Activated naive CD8-positive, alpha-beta T cell treated with anti-CD3 and anti-CD28 coated beads for 36 hours (primary cell): ENCODE measurements at regions not wholly inside any gene's neighbourhood (a gene's known extent, or its start where the extent isn't known, plus 50 kb on each side); places are given as distances from the start of the nearest gene placed in this dataset.

Source experiments
- DNase-seq: peaks from one replicate; pipeline ENCODE4 v3.0.0; 2021
- H3K27ac Mint-ChIP-seq: one replicate; pipeline ENCODE4 v1.8.0; 2022; ENCODE audit warnings: mild to moderate bottlenecking, moderate library complexity, mixed read lengths
- H3K27me3 Mint-ChIP-seq: one replicate; pipeline ENCODE4 v1.8.0; 2022; ENCODE audit warnings: mild to moderate bottlenecking, mixed read lengths
- H3K36me3 Mint-ChIP-seq: one replicate; pipeline ENCODE4 v1.8.0; 2021; ENCODE audit warnings: mild to moderate bottlenecking, mixed read lengths
- H3K4me1 Mint-ChIP-seq: one replicate; pipeline ENCODE4 v1.8.0; 2021; ENCODE audit warnings: mixed read lengths
- H3K4me3 Mint-ChIP-seq: one replicate; pipeline ENCODE4 v1.8.0; 2022; ENCODE audit warnings: mild to moderate bottlenecking, moderate library complexity, mixed read lengths
- H3K9me3 Mint-ChIP-seq: one replicate; pipeline ENCODE4 v1.8.0; 2022; ENCODE audit warnings: mixed read lengths

DNA sequence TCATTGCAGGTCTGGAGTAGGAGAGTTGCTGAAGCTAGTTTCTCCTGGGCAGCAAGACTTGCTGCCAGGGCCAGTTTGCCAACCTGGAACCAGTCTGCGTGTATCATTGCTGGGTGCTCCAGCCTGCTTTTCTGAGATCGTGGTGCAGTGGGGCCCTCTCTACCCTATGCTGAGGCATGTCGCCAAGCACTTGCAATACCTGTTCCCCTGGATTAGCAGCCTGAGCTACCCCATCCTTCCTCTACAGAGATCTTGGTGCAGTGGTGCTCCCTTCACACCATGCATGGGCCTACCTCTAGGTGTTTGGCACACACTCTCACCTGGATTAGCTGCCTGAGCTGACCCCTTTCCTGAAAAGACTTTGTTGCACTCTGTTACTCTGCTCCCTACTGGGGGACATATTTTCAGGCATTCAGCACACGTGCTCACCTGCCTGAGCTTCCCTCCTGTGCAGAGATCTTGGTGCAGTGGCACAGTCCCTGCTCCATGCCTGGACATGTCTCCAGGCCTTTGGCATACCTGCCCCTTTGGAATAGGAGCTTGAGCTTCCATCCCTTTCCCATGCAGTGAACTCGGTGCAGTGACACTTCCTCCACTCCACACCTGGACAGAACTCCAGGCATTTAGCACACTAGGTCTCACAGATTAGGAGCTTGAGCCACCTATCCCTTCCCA is 133.7 kb upstream of the CXCL13 start:
- Mint-ChIP-seq H3K27ac (no peak overlapping the region), H3K27me3 (peaks cover 38% of the 10 kb centered on the region), H3K36me3 (no peaks in the 10 kb centered on the region), H3K4me1 (no peaks in the 10 kb centered on the region), H3K9me3 (peaks cover 1% of the 10 kb centered on the region), H3K4me3 (no peak overlapping the region)
- no peak for DNase-seq

GRCh38 chr4:77473509-77473908 is 132.1 kb upstream of the CXCL13 start:
- H3K27ac Mint-ChIP-seq, result no peak overlapping the region
- H3K4me3 Mint-ChIP-seq, result no peak overlapping the region
- H3K27me3 Mint-ChIP-seq, result peaks cover 42% of the 10 kb centered on the region
- H3K36me3 Mint-ChIP-seq, result no peaks in the 10 kb centered on the region
- no peak for DNase-seq
- no peaks in the 10 kb centered on the region for H3K4me1 Mint-ChIP-seq
- H3K9me3 Mint-ChIP-seq, result peaks cover 1% of the 10 kb centered on the region

- Mint-ChIP-seq H3K4me1 (no peaks in the 10 kb centered on the region), H3K4me3 (no peak overlapping the region), H3K27ac (no peak overlapping the region), H3K9me3 (peaks cover 1% of the 10 kb centered on the region), H3K36me3 (no peaks in the 10 kb centered on the region), H3K27me3 (peaks cover 24% of the 10 kb centered on the region)
- DNase-seq, result no peak
These were observed 123.8 kb upstream of the CXCL13 start for GRCh38 chr4:77481856-77482255.

DNA sequence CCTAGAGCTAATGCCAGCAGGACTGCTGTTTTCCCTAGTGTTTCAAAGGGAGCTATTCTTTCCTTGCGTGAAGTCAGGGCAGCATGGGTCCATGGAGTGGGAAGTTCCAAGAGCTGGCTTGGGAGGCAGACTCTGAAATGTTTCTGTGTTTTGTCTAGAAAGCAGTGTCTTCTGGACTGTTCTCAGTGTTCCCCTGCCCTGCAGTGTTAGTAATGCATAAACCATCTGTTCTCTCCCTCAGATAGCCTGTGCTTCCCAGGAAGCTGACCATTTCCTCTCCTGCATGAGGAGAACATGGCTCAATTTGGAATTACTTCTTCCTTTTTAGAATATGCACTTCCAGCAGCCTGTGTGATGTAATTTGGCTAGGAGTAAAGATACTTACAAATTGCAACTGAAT is 116.7 kb upstream of the CXCL13 start:
- no peak for DNase-seq
- Mint-ChIP-seq H3K4me3 (no peak overlapping the region), H3K36me3 (no peaks in the 10 kb centered on the region), H3K4me1 (no peaks in the 10 kb centered on the region), H3K9me3 (peaks cover 1% of the 10 kb centered on the region), H3K27ac (no peak overlapping the region), H3K27me3 (peaks cover 35% of the 10 kb centered on the region)

- Mint-ChIP-seq H3K27me3 (peaks cover 35% of the 10 kb centered on the region), H3K27ac (no peak overlapping the region), H3K9me3 (no peaks in the 10 kb centered on the region), H3K36me3 (no peaks in the 10 kb centered on the region), H3K4me3 (no peak overlapping the region), H3K4me1 (no peaks in the 10 kb centered on the region)
- DNase-seq, result no peak
These were observed 112.4 kb upstream of the CXCL13 start for GRCh38 chr4:77493120-77493752.

- no peak for DNase-seq
- Mint-ChIP-seq H3K36me3 (no peaks in the 10 kb centered on the region), H3K9me3 (no peaks in the 10 kb centered on the region), H3K4me1 (no peaks in the 10 kb centered on the region), H3K4me3 (no peak overlapping the region), H3K27ac (no peak overlapping the region), H3K27me3 (peaks cover 31% of the 10 kb centered on the region)
These were observed 111.6 kb upstream of the CXCL13 start for GRCh38 chr4:77493829-77494551.

DNA sequence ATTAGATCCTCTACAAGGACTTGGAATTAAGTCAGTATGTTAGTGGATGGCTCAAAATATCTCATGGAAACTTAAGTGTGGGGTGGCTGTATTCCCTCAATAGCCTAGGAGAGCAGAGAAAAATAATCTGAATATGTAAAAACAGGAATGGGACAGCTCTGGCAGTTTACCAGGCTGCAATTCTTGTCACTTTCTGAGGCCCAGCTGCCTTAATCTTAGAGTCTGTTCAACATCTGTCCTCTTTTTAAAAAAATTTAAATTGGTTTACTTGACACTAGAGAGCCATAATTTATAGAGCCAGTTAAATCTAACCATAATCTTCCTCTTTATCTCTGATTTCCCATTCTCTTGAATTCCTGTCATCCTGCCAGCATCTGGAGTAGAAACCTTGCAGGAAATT is 109.2 kb upstream of the CXCL13 start:
- Mint-ChIP-seq H3K27me3 (peaks cover 25% of the 10 kb centered on the region), H3K9me3 (no peaks in the 10 kb centered on the region), H3K4me3 (no peak overlapping the region), H3K27ac (no peak overlapping the region), H3K36me3 (no peaks in the 10 kb centered on the region), H3K4me1 (no peaks in the 10 kb centered on the region)
- DNase-seq, result no peak

- Mint-ChIP-seq H3K9me3 (no peaks in the 10 kb centered on the region), H3K4me1 (no peaks in the 10 kb centered on the region), H3K36me3 (no peaks in the 10 kb centered on the region), H3K4me3 (no peak overlapping the region), H3K27me3 (peaks cover 14% of the 10 kb centered on the region), H3K27ac (no peak overlapping the region)
- DNase-seq, result no peak
These were observed 104.8 kb upstream of the CXCL13 start for GRCh38 chr4:77500801-77501200.

DNA sequence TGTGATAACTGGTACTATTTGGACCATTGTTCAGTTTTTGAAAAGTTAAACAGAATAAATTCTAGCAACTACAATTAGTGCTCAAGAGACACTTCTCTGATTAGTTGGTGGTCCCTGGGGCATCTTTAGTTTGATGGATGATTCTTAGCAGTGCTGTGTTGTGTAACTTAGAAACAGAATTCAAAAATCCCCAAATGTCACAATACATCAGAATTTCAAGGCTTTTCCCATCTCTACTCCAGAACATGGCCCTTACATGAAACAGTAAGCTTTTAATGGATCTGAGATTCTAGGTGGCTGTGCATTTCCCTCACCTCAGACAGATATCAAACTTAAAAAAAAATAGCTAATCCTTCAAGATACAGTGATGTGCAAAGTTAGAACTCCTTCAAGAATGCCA is 104.4 kb upstream of the CXCL13 start:
- no peak overlapping the region for H3K4me3 Mint-ChIP-seq
- H3K4me1 Mint-ChIP-seq, result no peaks in the 10 kb centered on the region
- no peaks in the 10 kb centered on the region for H3K9me3 Mint-ChIP-seq
- DNase-seq, result no peak
- H3K27me3 Mint-ChIP-seq, result peaks cover 13% of the 10 kb centered on the region
- H3K27ac Mint-ChIP-seq, result no peak overlapping the region
- no peaks in the 10 kb centered on the region for H3K36me3 Mint-ChIP-seq

GRCh38 chr4:77501851-77502250 is 103.8 kb upstream of the CXCL13 start:
- DNase-seq, result no peak
- Mint-ChIP-seq H3K36me3 (no peaks in the 10 kb centered on the region), H3K4me1 (no peaks in the 10 kb centered on the region), H3K27ac (no peak overlapping the region), H3K9me3 (no peaks in the 10 kb centered on the region), H3K27me3 (peaks cover 13% of the 10 kb centered on the region), H3K4me3 (no peak overlapping the region)

DNA sequence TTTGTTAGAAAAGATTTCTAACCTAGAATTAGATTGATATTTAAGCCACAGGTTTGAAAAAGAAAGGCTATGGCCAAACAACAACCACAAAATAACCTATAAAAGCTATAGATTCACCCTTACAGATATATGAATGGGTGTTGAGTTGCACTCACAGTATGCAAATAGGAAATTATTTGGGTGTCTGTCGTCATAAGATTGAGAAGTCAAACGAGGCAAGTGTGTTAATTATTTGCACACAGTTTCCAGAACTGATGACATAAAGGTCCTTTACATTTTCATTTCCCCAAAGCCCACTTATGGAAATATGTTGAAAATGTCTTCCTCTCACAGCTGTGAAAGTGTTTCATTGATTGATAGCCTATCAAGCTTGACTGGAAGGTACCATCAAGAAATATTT is 101.2 kb upstream of the CXCL13 start:
- H3K4me3 Mint-ChIP-seq, result no peak overlapping the region
- H3K4me1 Mint-ChIP-seq, result peaks cover 4% of the 10 kb centered on the region
- no peaks in the 10 kb centered on the region for H3K9me3 Mint-ChIP-seq
- DNase-seq, result no peak
- H3K36me3 Mint-ChIP-seq, result no peaks in the 10 kb centered on the region
- H3K27me3 Mint-ChIP-seq, result peaks cover 13% of the 10 kb centered on the region
- H3K27ac Mint-ChIP-seq, result no peak overlapping the region

GRCh38 chr4:77505275-77505957 is 100.2 kb upstream of the CXCL13 start:
- Mint-ChIP-seq H3K4me1 (peaks cover 4% of the 10 kb centered on the region), H3K27ac (no peak overlapping the region), H3K9me3 (no peaks in the 10 kb centered on the region), H3K4me3 (no peak overlapping the region), H3K36me3 (no peaks in the 10 kb centered on the region), H3K27me3 (peaks cover 10% of the 10 kb centered on the region)
- DNase-seq, result no peak

- Mint-ChIP-seq H3K27me3 (peaks cover 10% of the 10 kb centered on the region), H3K9me3 (no peaks in the 10 kb centered on the region), H3K4me3 (no peak overlapping the region), H3K36me3 (no peaks in the 10 kb centered on the region), H3K4me1 (peaks cover 4% of the 10 kb centered on the region), H3K27ac (no peak overlapping the region)
- no peak for DNase-seq
These were observed 99.7 kb upstream of the CXCL13 start for GRCh38 chr4:77505958-77506319.

DNA sequence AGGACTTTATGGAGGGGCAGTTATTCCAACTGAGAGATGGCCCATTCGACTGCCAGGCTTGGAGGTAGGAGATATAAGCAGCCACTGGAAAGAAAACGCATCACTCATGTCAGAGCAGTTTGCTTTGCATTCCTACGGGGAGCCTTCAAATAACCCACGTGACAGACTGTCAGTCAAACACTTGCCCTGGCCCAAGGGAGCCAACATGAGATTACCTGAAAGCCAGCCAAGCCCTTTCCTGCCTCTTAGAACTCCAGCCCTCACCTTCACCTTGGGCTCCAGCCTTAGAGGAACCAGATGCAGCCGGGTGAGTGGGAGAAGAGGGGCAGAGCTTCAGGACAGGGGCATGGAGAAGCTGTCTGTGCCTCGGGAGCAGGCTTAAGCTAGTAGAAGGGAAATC is 95.3 kb upstream of the CXCL13 start:
- H3K4me1 Mint-ChIP-seq, result peaks cover 4% of the 10 kb centered on the region
- no peaks in the 10 kb centered on the region for H3K36me3 Mint-ChIP-seq
- H3K9me3 Mint-ChIP-seq, result no peaks in the 10 kb centered on the region
- no peaks in the 10 kb centered on the region for H3K27me3 Mint-ChIP-seq
- H3K27ac Mint-ChIP-seq, result no peak overlapping the region
- H3K4me3 Mint-ChIP-seq, result no peak overlapping the region
- DNase-seq, result no peak

DNA sequence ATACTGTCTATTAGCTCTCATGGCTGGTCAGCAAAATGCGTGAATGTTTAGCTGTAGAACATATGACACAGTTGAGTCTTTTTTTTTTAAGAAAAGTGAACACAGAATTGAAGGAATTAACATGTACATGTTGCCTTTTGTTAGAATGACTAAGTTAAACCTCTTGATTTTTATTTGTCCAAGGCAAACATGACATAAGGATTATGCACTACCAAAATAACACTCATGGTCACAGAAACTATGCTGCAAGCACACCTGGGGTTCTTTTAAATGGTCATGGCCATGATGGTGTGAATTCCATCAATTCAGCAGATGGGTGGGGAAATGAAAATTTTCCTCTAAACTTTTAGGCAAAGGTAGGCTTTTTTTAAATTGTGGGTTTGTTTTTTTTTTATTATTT is 80.1 kb upstream of the CXCL13 start:
- Mint-ChIP-seq H3K36me3 (no peaks in the 10 kb centered on the region), H3K4me3 (no peak overlapping the region), H3K9me3 (peaks cover 6% of the 10 kb centered on the region), H3K27ac (no peak overlapping the region), H3K4me1 (no peaks in the 10 kb centered on the region), H3K27me3 (peaks cover 48% of the 10 kb centered on the region)
- DNase-seq, result no peak
